Adipocyte (in vitro differentiated cells): ENCODE measurements at regions not wholly inside any gene's neighbourhood (a gene's known extent, or its start where the extent isn't known, plus 50 kb on each side); places are given as distances from the start of the nearest gene placed in this dataset.
"Not testable (repeated sequence)": the region's sequence is repeated elsewhere in the genome, so short reads cannot be mapped to it uniquely, and the experiment has no call there.

Experiments used
- DNase-seq: peaks from one replicate; pipeline ENCODE4 v3.0.0-alpha.2; 2015; ENCODE audit warnings: low read depth
- H3K27me3 ChIP-seq: replicated peaks from 2 replicates; pipeline ENCODE4 v1.7.0; 2013; ENCODE audit warnings: mild to moderate bottlenecking, low read length, moderate library complexity; ENCODE audit not compliant: control insufficient read depth, insufficient read depth
- H3K36me3 ChIP-seq: 2 replicates; pipeline ENCODE4 v1.7.0; 2013; ENCODE audit warnings: low read length, mild to moderate bottlenecking, moderate library complexity; ENCODE audit not compliant: control insufficient read depth, insufficient read depth, severe bottlenecking
- H3K4me1 ChIP-seq: 2 replicates; pipeline ENCODE4 v1.7.0; 2013; ENCODE audit warnings: mild to moderate bottlenecking, low read length, moderate library complexity; ENCODE audit not compliant: control insufficient read depth, insufficient read depth
- H3K4me3 ChIP-seq: 2 replicates; pipeline ENCODE4 v1.7.0; 2013; ENCODE audit warnings: mild to moderate bottlenecking, low read length, moderate library complexity
- H3K9ac ChIP-seq: 2 replicates; pipeline ENCODE4 v1.7.0; 2013; ENCODE audit warnings: mild to moderate bottlenecking, low read length, moderate library complexity
- H3K9me3 ChIP-seq: 2 replicates; pipeline ENCODE4 v1.7.0; 2013; ENCODE audit warnings: mild to moderate bottlenecking, low read length, moderate library complexity; ENCODE audit not compliant: control insufficient read depth

DNA sequence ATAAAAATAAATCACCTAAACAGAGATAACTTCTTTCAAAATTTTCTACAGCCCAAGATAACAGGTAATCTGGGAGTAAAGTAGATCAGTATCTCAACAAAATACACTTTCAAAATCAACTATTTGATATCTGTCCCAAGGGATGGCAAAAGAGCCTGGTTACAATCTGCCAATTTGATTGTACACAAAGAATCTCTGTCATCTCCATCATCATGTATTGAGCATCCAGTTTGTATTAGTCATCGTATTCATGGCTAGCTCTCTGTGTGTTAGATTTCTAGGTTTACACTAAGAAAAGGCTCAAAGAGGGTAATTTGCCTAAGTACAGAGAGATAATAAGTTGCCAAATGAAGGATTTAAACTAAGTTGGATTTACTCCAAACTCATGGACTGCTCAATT is 329.0 kb upstream of the NRSN1 start:
- no peaks in the 10 kb centered on the region for H3K27me3 ChIP-seq
- H3K4me1 ChIP-seq = no peaks in the 10 kb centered on the region
- no peaks in the 10 kb centered on the region for H3K9me3 ChIP-seq
- H3K36me3 ChIP-seq = no peaks in the 10 kb centered on the region
- no peak overlapping the region for H3K4me3 ChIP-seq
- DNase-seq = no peak
- H3K9ac ChIP-seq = no peak overlapping the region

- not testable (repeated sequence) for H3K27me3 ChIP-seq, H3K4me1 ChIP-seq, H3K9me3 ChIP-seq, H3K9ac ChIP-seq, DNase-seq, H3K4me3 ChIP-seq, H3K36me3 ChIP-seq
Measured at GRCh38 chr6:23804289-23804688, 321.7 kb upstream of the NRSN1 start.

- not testable (repeated sequence) for H3K9ac ChIP-seq, H3K4me1 ChIP-seq, DNase-seq, H3K36me3 ChIP-seq, H3K9me3 ChIP-seq, H3K27me3 ChIP-seq, H3K4me3 ChIP-seq
Measured at GRCh38 chr6:23821141-23821540, 304.9 kb upstream of the NRSN1 start.

- Histone ChIP-seq H3K9ac (no peak overlapping the region), H3K27me3 (no peaks in the 10 kb centered on the region), H3K9me3 (no peaks in the 10 kb centered on the region), H3K36me3 (no peaks in the 10 kb centered on the region), H3K4me1 (no peaks in the 10 kb centered on the region), H3K4me3 (no peak overlapping the region)
- DNase-seq = peak; percentile 45
Measured at GRCh38 chr6:23823421-23823820, 302.6 kb upstream of the NRSN1 start.

DNA sequence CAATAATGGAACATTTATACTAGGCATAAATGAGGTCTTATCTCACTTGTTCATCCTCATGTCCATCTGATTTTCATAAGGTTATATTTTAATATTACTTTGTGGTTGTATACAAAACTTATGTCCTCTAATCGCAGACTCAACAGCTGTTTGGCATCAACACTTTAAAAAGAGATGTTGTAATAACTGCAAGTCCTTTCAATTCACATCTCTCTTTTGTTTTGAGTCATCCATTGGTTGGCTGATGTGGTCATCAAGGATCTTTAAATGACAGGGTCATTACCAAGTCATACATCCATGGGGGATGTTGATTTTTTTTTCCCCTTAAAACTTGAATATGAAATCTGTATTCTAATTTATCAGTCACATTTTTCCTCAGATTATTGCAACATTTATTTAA is 299.4 kb upstream of the NRSN1 start:
- Histone ChIP-seq H3K4me3 (no peak overlapping the region), H3K27me3 (no peaks in the 10 kb centered on the region), H3K9me3 (no peaks in the 10 kb centered on the region)

DNA sequence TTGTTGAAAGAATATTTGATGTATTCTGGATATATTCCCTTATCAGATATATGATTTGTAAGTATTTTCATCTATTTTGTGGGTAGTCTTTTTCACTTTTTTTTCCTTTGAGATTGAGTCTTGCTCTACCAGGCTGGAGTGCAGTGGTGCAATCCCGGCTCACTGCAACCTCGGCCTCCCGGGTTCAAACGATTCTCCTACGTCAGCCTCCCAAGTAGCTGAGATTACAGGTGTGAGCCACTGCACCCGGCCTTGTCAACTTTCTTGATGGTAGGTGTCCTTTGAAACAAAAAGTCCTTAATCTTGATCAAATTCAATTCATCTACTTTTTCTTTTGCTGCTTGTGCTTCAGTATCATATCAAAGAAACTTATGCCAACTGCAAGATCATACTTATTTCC is 297.2 kb upstream of the NRSN1 start:
- H3K9ac ChIP-seq = no peak overlapping the region
- no peak for DNase-seq
- H3K4me3 ChIP-seq = no peak overlapping the region
- peaks cover 3% of the 10 kb centered on the region for H3K9me3 ChIP-seq
- H3K4me1 ChIP-seq = no peaks in the 10 kb centered on the region
- no peaks in the 10 kb centered on the region for H3K36me3 ChIP-seq
- no peaks in the 10 kb centered on the region for H3K27me3 ChIP-seq

More for the DNA sequence above, 299.4 kb upstream of the NRSN1 start:
- Histone ChIP-seq H3K36me3 (no peaks in the 10 kb centered on the region), H3K9ac (no peak overlapping the region), H3K4me1 (no peaks in the 10 kb centered on the region)
- DNase-seq = peak; percentile 57

- no peaks in the 10 kb centered on the region for H3K4me1 ChIP-seq
- H3K9ac ChIP-seq = no peak overlapping the region
Measured at GRCh38 chr6:23841116-23841515, 284.9 kb upstream of the NRSN1 start.

GRCh38 chr6:23842760-23843159 is 283.3 kb upstream of the NRSN1 start:
- no peak overlapping the region for H3K4me3 ChIP-seq

More at GRCh38 chr6:23841116-23841515, 284.9 kb upstream of the NRSN1 start:
- H3K27me3 ChIP-seq = no peaks in the 10 kb centered on the region
- no peaks in the 10 kb centered on the region for H3K36me3 ChIP-seq
- no peak overlapping the region for H3K4me3 ChIP-seq
- no peak for DNase-seq
- no peaks in the 10 kb centered on the region for H3K9me3 ChIP-seq

DNA sequence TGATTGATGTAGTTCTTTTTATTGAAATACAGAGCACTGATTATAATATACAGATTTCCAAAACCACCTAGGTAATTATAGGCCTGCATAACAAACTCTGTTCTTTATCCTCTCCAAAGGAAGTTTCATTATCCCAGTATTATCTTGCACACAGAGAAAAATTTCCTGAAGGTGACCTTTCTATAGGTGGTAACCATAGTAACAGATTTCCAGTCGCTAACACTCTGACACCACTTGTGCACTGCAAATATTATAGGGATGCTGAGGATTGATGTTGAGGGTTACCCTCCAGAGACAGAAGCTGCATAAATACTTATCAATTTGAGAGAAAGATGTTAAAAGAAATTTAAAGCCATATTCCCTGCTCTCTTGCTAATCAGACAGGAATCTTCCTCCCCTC is 274.5 kb upstream of the NRSN1 start:
- Histone ChIP-seq H3K27me3 (no peaks in the 10 kb centered on the region), H3K36me3 (no peaks in the 10 kb centered on the region), H3K4me3 (no peak overlapping the region), H3K9me3 (no peaks in the 10 kb centered on the region), H3K4me1 (no peaks in the 10 kb centered on the region), H3K9ac (no peak overlapping the region)
- DNase-seq = no peak

More at GRCh38 chr6:23842760-23843159, 283.3 kb upstream of the NRSN1 start:
- Histone ChIP-seq H3K4me1 (no peaks in the 10 kb centered on the region), H3K36me3 (no peaks in the 10 kb centered on the region), H3K9me3 (no peaks in the 10 kb centered on the region), H3K9ac (no peak overlapping the region), H3K27me3 (no peaks in the 10 kb centered on the region)
- DNase-seq = no peak

DNA sequence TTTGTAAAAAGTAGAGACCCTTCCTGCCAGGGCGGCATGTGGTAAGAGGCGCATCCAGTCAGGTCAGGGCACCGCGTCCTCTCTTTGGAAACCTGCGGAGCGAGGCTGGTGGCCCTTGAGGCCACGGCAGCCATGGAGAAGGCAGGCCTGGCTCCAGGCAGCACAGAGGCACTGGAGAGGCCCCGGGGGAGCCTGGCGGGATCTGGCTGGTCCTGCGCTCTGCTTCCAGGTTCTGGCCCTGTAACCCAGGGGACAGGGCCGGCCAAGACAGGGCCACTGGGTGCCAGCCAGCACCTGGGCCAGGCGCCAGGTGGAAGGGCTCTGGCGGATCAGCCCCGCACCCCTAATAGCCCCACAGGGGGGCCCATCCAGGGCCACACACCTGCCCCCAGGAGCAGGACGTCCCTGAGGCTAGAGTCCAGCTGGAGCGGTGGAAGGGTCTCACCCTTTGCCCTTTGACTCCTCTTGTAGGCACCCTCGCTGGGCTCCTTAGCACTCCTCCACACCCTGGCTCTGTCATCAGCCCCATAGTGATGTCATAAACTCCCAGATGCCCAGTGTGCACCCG is 272.4 kb upstream of the NRSN1 start:
- H3K4me3 ChIP-seq, H3K9ac ChIP-seq, H3K36me3 ChIP-seq, H3K4me1 ChIP-seq, H3K9me3 ChIP-seq, H3K27me3 ChIP-seq, DNase-seq: not testable (repeated sequence)

GRCh38 chr6:23854154-23854553 is 271.9 kb upstream of the NRSN1 start:
- not testable (repeated sequence) for DNase-seq, H3K9ac ChIP-seq, H3K27me3 ChIP-seq, H3K36me3 ChIP-seq, H3K9me3 ChIP-seq, H3K4me3 ChIP-seq, H3K4me1 ChIP-seq

- H3K4me3 ChIP-seq = no peak overlapping the region
- H3K9me3 ChIP-seq = no peaks in the 10 kb centered on the region
- H3K27me3 ChIP-seq = no peaks in the 10 kb centered on the region
- DNase-seq = no peak
- no peaks in the 10 kb centered on the region for H3K4me1 ChIP-seq
- no peak overlapping the region for H3K9ac ChIP-seq
- H3K36me3 ChIP-seq = no peaks in the 10 kb centered on the region
Measured at GRCh38 chr6:23855497-23856116, 270.4 kb upstream of the NRSN1 start.
